ENCODE measurements at regions not wholly inside any gene's neighbourhood (a gene's known extent, or its start where the extent isn't known, plus 50 kb on each side); places are given as distances from the start of the nearest gene placed in this dataset.
A peak's percentile ranks its signal among the peaks of the same experiment; 100 is the strongest.
"Not testable (repeated sequence)": the region's sequence is repeated elsewhere in the genome, so short reads cannot be mapped to it uniquely, and the experiment has no call there.

- no peak for DNase-seq
These were observed 79.1 kb upstream of the IVNS1ABP start for GRCh38 chr1:185396126-185396525.

GRCh38 chr1:185393815-185394214 lies 76.8 kb upstream of the IVNS1ABP start:
- no peak for DNase-seq

- no peak for DNase-seq
These were observed 76.2 kb upstream of the IVNS1ABP start for GRCh38 chr1:185393205-185393604.

DNA sequence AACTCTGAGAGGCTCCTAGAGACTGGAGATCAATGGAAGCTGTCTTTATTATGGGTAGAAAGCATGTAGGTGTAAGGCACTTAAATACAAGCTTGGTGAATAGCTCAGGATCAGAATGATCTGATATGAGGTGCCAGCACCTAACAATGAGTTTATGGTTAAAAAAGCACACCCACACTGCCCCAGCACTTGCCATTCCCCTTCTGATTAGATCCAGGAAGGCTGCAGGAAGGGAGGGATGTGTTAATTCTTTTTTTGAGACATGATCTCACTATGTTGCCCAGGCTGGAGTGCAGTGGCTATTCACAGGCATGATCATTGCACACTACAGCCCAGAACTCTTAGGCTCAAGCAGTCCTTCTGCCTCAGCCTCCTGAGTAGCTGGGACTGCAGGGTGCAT lies 71.8 kb upstream of the IVNS1ABP start:
- DNase-seq = no peak

GRCh38 chr1:185388346-185388745 lies 71.3 kb upstream of the IVNS1ABP start:
- DNase-seq = peak; percentile 82

- no peak for DNase-seq
These were observed 68.9 kb upstream of the IVNS1ABP start for GRCh38 chr1:185385991-185386390.

DNA sequence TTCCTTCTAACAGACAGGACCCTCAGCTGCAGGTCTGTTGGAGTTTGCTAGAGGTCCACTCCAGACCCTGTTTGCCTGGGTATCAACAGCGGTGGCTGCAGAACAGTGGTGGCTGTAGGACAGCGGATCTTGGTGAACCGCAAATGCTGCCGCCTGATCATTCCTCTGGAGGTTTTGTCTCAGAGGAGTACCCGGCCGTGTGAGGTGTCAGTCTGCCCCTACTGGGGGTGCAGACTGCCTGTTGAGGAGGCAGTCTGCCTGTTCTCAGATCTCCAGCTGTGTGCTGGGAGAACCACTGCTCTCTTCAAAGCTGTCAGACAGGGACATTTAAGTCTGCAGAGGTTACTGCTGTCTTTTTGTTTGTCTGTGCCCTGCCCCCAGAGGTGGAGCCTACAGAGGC lies 66.8 kb upstream of the IVNS1ABP start:
- not testable (repeated sequence) for DNase-seq

DNA sequence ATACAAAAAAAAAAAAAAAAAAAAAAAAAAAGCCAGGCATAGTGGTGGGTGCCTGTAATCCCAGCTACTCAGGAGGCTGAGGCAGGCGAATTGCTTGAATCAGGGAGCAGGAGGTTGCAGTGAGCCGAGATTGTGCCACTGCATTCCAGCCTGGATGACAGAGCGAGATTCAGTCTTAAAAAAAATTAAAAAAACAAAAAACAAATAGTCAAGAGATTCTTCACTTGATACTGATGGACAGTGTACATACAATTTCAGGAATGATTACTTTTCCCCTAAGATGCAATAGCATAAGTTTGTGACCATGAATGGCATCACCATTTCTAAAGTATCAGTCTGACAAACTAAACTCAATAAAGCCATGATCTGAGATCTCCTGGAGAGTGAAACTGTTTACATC lies 60.8 kb upstream of the IVNS1ABP start:
- no peak for DNase-seq

GRCh38 chr1:185376840-185377635 lies 60.0 kb upstream of the IVNS1ABP start:
- DNase-seq = no peak

DNA sequence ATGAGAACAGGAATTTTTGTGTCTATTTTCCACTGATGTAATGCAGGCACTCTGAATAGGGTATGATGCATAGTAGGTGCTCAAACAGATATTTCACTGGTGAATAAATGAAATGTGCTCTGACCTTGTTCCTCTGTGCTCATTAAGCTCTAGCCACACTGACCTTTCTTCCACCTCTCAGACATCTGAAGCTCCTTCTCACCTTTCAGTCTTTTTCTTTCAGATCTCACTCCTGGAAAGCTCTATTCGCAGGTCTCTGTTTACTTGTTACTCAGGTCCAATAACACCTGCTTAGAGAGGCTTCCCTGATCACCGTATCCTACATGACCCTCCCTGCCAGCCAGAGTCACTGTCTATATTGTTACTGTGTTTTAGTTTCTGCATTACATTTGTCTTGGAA lies 59.2 kb upstream of the IVNS1ABP start:
- DNase-seq = no peak

DNA sequence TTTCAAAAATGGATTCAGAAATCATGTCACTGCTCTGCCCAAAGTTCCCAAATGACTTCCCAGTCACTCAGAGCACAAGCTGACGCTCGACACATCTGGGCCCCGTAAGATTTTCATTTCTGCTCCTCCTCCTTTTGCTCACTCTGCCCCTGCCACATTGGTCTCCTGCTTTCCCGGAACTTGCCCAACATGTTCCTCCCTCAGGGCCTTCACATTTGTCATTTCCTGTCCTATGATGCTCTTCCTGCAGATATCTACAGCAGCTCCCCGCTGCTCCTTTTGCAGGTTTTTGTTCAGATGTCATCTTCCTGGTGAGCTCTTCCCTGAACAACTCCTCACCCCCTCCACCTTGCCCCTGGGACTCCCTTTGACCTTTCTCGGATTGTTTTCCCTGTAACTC lies 58.5 kb upstream of the IVNS1ABP start:
- no peak for DNase-seq

- DNase-seq = no peak
These were observed 56.9 kb upstream of the IVNS1ABP start for GRCh38 chr1:185373813-185374529.

GRCh38 chr1:185369786-185370185 lies 52.7 kb upstream of the IVNS1ABP start:
- DNase-seq = no peak

- no peak for DNase-seq
These were observed 52.0 kb upstream of the IVNS1ABP start for GRCh38 chr1:185368913-185369491.

GRCh38 chr1:185368313-185368855 lies 51.3 kb upstream of the IVNS1ABP start:
- no peak for DNase-seq

GRCh38 chr1:185367218-185367617 lies 50.2 kb upstream of the IVNS1ABP start:
- no peak for DNase-seq

Data from hematopoietic multipotent progenitor cell treated with erythropoietin and hydrocortisone succinate and interleukin-3 and kit ligand, for 8 days (in vitro differentiated cells).